ENCODE measurements at regions not wholly inside any gene's neighbourhood (a gene's known extent, or its start where the extent isn't known, plus 50 kb on each side); places are given as distances from the start of the nearest gene placed in this dataset.

DNA sequence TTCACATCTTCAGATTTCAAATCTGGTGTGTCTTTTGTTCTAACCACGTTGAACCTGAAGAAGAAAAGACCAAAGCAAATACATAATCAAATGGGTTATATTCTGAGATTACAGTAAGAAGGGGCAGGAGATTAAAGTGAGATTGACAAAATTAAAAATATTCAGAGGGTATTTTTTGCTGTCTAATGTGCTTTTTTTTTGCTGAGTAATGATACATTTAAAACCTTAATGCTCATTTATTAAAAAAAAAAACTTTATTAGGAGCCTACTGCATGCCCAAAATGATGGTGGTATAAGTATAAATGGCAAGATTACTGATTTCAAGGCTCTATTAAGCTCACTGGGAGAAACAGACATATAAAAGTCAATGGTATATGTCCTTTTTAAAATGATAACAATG lies 459.4 kb downstream of the FGF9 start:
- Histone ChIP-seq H3K9me3 (ENCODE audit: insufficient read depth, low read depth, low read length) (0 out of 2 replicates have a peak, but pooled peaks cover 6% of the 10 kb centered on the region), H3K27me3 (ENCODE audit: insufficient read depth, low read length, poor library complexity, severe bottlenecking) (no peaks in the 10 kb centered on the region), H2AFZ (ENCODE audit: low read length) (no peak overlapping the region), H4K20me1 (ENCODE audit: insufficient read depth, low read length, poor library complexity, severe bottlenecking) (no peaks in the 10 kb centered on the region), H3K9ac (ENCODE audit: low read depth, low read length, poor library complexity, severe bottlenecking) (no peak overlapping the region), H3K79me2 (ENCODE audit: insufficient read depth, low read length) (no peaks in the 10 kb centered on the region), H3K9me2 (replicated peaks; ENCODE audit: low read depth, low read length) (no peaks in the 10 kb centered on the region), H3K4me3 (ENCODE audit: low read length, poor library complexity, severe bottlenecking) (no peak overlapping the region), H3K4me2 (ENCODE audit: low read depth, low read length, poor library complexity, severe bottlenecking) (no peak overlapping the region), H3K36me3 (ENCODE audit: insufficient read depth, low read length) (no peaks in the 10 kb centered on the region), H3F3A (ENCODE audit: low read depth) (no peaks in the 10 kb centered on the region), H3K4me1 (ENCODE audit: insufficient read depth, low read length, poor library complexity, severe bottlenecking) (no peaks in the 10 kb centered on the region)
- no peak for TF ChIP-seq EZH2phosphoT487 (IDR thresholded peaks at IDR 0.05; ENCODE audit: borderline replicate concordance)
- TF ChIP-seq, protein P1, sequence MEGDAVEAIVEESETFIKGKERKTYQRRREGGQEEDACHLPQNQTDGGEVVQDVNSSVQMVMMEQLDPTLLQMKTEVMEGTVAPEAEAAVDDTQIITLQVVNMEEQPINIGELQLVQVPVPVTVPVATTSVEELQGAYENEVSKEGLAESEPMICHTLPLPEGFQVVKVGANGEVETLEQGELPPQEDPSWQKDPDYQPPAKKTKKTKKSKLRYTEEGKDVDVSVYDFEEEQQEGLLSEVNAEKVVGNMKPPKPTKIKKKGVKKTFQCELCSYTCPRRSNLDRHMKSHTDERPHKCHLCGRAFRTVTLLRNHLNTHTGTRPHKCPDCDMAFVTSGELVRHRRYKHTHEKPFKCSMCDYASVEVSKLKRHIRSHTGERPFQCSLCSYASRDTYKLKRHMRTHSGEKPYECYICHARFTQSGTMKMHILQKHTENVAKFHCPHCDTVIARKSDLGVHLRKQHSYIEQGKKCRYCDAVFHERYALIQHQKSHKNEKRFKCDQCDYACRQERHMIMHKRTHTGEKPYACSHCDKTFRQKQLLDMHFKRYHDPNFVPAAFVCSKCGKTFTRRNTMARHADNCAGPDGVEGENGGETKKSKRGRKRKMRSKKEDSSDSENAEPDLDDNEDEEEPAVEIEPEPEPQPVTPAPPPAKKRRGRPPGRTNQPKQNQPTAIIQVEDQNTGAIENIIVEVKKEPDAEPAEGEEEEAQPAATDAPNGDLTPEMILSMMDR (conservative IDR thresholded peaks at IDR 0.05; ENCODE audit: low read length): no peak

DNA sequence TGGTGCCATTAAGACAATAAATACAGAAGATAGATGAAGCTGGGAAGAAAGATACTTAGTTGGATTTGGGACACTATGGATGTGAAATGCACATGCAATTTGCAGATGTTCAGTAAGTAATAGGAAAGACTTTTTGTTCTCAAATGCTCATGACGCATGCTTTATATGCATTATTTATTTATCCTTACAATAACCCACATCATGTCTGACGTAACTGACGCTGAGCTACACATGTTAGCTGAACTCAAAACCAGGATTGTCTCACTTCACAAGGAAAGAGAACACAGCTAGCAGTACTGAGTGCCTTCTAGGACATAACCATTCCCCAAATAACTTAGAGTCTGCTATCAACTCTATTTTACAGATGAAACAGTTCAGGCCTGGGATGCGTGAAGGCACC lies 463.4 kb downstream of the FGF9 start:
- no peaks in the 10 kb centered on the region for H3K9me2 ChIP-seq (replicated peaks; ENCODE audit: low read depth, low read length)

DNA sequence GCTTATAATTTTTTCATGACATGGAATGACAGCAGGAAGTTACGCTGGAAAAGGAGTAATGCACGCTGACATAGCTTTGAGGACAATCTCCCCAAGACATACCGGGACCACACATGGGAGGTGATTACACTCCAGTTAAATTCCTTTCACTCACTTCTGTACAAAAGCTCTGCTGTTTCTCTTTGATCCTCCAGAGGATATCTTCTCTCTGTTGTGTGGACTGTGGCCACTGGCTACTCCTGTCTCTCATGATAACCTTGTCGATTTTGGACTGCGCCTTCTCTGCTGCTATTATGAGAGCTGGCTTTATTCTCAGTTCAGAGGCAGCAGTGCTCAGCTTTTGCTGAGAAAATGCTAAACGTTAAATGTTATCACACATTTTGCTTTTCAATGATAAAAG lies 464.6 kb downstream of the FGF9 start:
- no peaks in the 10 kb centered on the region for H3K79me2 ChIP-seq (ENCODE audit: insufficient read depth, low read length)
- H3K4me2 ChIP-seq (ENCODE audit: low read depth, low read length, poor library complexity, severe bottlenecking): no peak overlapping the region
- H4K20me1 ChIP-seq (ENCODE audit: insufficient read depth, low read length, poor library complexity, severe bottlenecking): no peaks in the 10 kb centered on the region
- H3K4me1 ChIP-seq (ENCODE audit: insufficient read depth, low read length, poor library complexity, severe bottlenecking): no peaks in the 10 kb centered on the region
- no peaks in the 10 kb centered on the region for H3F3A ChIP-seq (ENCODE audit: low read depth)
- H2AFZ ChIP-seq (ENCODE audit: low read length): no peak overlapping the region
- no peaks in the 10 kb centered on the region for H3K27me3 ChIP-seq (ENCODE audit: insufficient read depth, low read length, poor library complexity, severe bottlenecking)
- H3K4me3 ChIP-seq (ENCODE audit: low read length, poor library complexity, severe bottlenecking): no peak overlapping the region
- H3K9ac ChIP-seq (ENCODE audit: low read depth, low read length, poor library complexity, severe bottlenecking): no peak overlapping the region
- H3K36me3 ChIP-seq (ENCODE audit: insufficient read depth, low read length): no peaks in the 10 kb centered on the region
- no peak for TF ChIP-seq EZH2phosphoT487 (IDR thresholded peaks at IDR 0.05; ENCODE audit: borderline replicate concordance)
- TF ChIP-seq, protein P1 (conservative IDR thresholded peaks at IDR 0.05; ENCODE audit: low read length): no peak
- H3K9me3 ChIP-seq (ENCODE audit: insufficient read depth, low read depth, low read length): no peaks in the 10 kb centered on the region
- H3K9me2 ChIP-seq (replicated peaks; ENCODE audit: low read depth, low read length): no peaks in the 10 kb centered on the region

More for the DNA sequence above, 463.4 kb downstream of the FGF9 start:
- no peak overlapping the region for H3K4me3 ChIP-seq (ENCODE audit: low read length, poor library complexity, severe bottlenecking)
- TF ChIP-seq, protein P1 (conservative IDR thresholded peaks at IDR 0.05; ENCODE audit: low read length): no peak
- no peak for TF ChIP-seq EZH2phosphoT487 (IDR thresholded peaks at IDR 0.05; ENCODE audit: borderline replicate concordance)
- H3K27me3 ChIP-seq (ENCODE audit: insufficient read depth, low read length, poor library complexity, severe bottlenecking): no peaks in the 10 kb centered on the region
- no peaks in the 10 kb centered on the region for H3F3A ChIP-seq (ENCODE audit: low read depth)
- 0 out of 2 replicates have a peak, but pooled peaks cover 4% of the 10 kb centered on the region for H3K9me3 ChIP-seq (ENCODE audit: insufficient read depth, low read depth, low read length)
- no peaks in the 10 kb centered on the region for H3K36me3 ChIP-seq (ENCODE audit: insufficient read depth, low read length)
- H3K9ac ChIP-seq (ENCODE audit: low read depth, low read length, poor library complexity, severe bottlenecking): no peak overlapping the region
- no peaks in the 10 kb centered on the region for H3K79me2 ChIP-seq (ENCODE audit: insufficient read depth, low read length)
- H3K4me2 ChIP-seq (ENCODE audit: low read depth, low read length, poor library complexity, severe bottlenecking): no peak overlapping the region
- no peaks in the 10 kb centered on the region for H3K4me1 ChIP-seq (ENCODE audit: insufficient read depth, low read length, poor library complexity, severe bottlenecking)
- H4K20me1 ChIP-seq (ENCODE audit: insufficient read depth, low read length, poor library complexity, severe bottlenecking): no peaks in the 10 kb centered on the region
- no peak overlapping the region for H2AFZ ChIP-seq (ENCODE audit: low read length)
